Fibroblast of upper back skin (primary cell): ENCODE measurements at regions not wholly inside any gene's neighbourhood (a gene's known extent, or its start where the extent isn't known, plus 50 kb on each side); places are given as distances from the start of the nearest gene placed in this dataset.
"Not testable (repeated sequence)": the region's sequence is repeated elsewhere in the genome, so short reads cannot be mapped to it uniquely, and the experiment has no call there.

Experiments
- DNase-seq: peaks from one replicate; pipeline ENCODE4 v3.0.0-alpha.2; 2013

GRCh38 chr3:106830334-106830733, 546.9 kb upstream of the CCDC54 start:
- no peak for DNase-seq

- no peak for DNase-seq
Observed at GRCh38 chr3:106836906-106837305, 540.3 kb upstream of the CCDC54 start.

GRCh38 chr3:106837616-106838015, 539.6 kb upstream of the CCDC54 start:
- no peak for DNase-seq

- DNase-seq: peak; percentile 41
Observed at GRCh38 chr3:106839576-106840280, 537.5 kb upstream of the CCDC54 start.

GRCh38 chr3:106840319-106840718, 536.9 kb upstream of the CCDC54 start:
- DNase-seq: no peak

GRCh38 chr3:106842151-106842550, 535.1 kb upstream of the CCDC54 start:
- DNase-seq: no peak

GRCh38 chr3:106844638-106845037, 532.6 kb upstream of the CCDC54 start:
- no peak for DNase-seq

- DNase-seq: no peak
Observed at GRCh38 chr3:106848099-106848498, 529.1 kb upstream of the CCDC54 start.

GRCh38 chr3:106850437-106850836, 526.8 kb upstream of the CCDC54 start:
- peak; percentile 80 for DNase-seq

- not testable (repeated sequence) for DNase-seq
Observed at GRCh38 chr3:106858321-106858720, 518.9 kb upstream of the CCDC54 start.

GRCh38 chr3:106860182-106860581, 517.1 kb upstream of the CCDC54 start:
- peak; percentile 68 for DNase-seq

- DNase-seq: peak; percentile 83
Observed at GRCh38 chr3:106862067-106862466, 515.2 kb upstream of the CCDC54 start.

GRCh38 chr3:106877627-106878026, 499.6 kb upstream of the CCDC54 start:
- peak; percentile 62 for DNase-seq

GRCh38 chr3:106880206-106880605, 497.0 kb upstream of the CCDC54 start:
- DNase-seq: no peak

- no peak for DNase-seq
Observed at GRCh38 chr3:106881186-106881585, 496.1 kb upstream of the CCDC54 start.

GRCh38 chr3:106882297-106882696, 494.9 kb upstream of the CCDC54 start:
- no peak for DNase-seq

- no peak for DNase-seq
Observed at GRCh38 chr3:106906074-106906473, 471.2 kb upstream of the CCDC54 start.

GRCh38 chr3:106908181-106908938, 468.9 kb upstream of the CCDC54 start:
- no peak for DNase-seq

GRCh38 chr3:106913111-106913698, 464.0 kb upstream of the CCDC54 start:
- peak; percentile 50 for DNase-seq

GRCh38 chr3:106913966-106914365, 463.3 kb upstream of the CCDC54 start:
- DNase-seq: no peak

- no peak for DNase-seq
Observed at GRCh38 chr3:106920609-106921008, 456.6 kb upstream of the CCDC54 start.

GRCh38 chr3:106929081-106929480, 448.2 kb upstream of the CCDC54 start:
- DNase-seq: no peak

GRCh38 chr3:106930086-106930485, 447.2 kb upstream of the CCDC54 start:
- peak; percentile 1 for DNase-seq

- DNase-seq: no peak
Observed at GRCh38 chr3:106931904-106932303, 445.3 kb upstream of the CCDC54 start.
